Fibroblast of lung (primary cell): ENCODE measurements at regions not wholly inside any gene's neighbourhood (a gene's known extent, or its start where the extent isn't known, plus 50 kb on each side); places are given as distances from the start of the nearest gene placed in this dataset.

Experiments
- DNase-seq, 2 donors: peaks; one replicate each; pipeline versions ENCODE4 v3.0.0 to v3.0.0-alpha.2; 2010; ENCODE audit warnings: low read depth in 2 of 2
- H2AFZ ChIP-seq: 2 replicates; pipeline ENCODE4 v1.5.1; 2012; ENCODE audit warnings: low read length, control low read depth, inconsistent platforms
- H3K27ac ChIP-seq: 2 replicates; pipeline ENCODE4 v1.5.1; 2011; ENCODE audit warnings: low read length, control low read depth; ENCODE audit not compliant: insufficient read depth
- H3K27me3 ChIP-seq: 2 replicates; pipeline ENCODE4 v1.5.1; 2011; ENCODE audit warnings: mild to moderate bottlenecking, low read length; ENCODE audit not compliant: control insufficient read depth, insufficient read depth
- H3K36me3 ChIP-seq: 2 replicates; pipeline ENCODE4 v1.5.1; 2011; ENCODE audit warnings: low read length; ENCODE audit not compliant: control insufficient read depth, insufficient read depth
- H3K4me1 ChIP-seq: 2 replicates; pipeline ENCODE4 v1.5.1; 2011; ENCODE audit warnings: low read length; ENCODE audit not compliant: control insufficient read depth, insufficient read depth; ENCODE audit errors: extremely low read depth
- H3K4me2 ChIP-seq: 2 replicates; pipeline ENCODE4 v1.5.1; 2011; ENCODE audit warnings: low read length, control low read depth; ENCODE audit not compliant: insufficient read depth; ENCODE audit errors: extremely low read depth
- H3K4me3 ChIP-seq, 4 experiments: fragments of 200-600 bp in 1 of 4; sonication (generic) in 1 of 4; replicated peaks in 1 of 4; 2 replicates each; pipeline ENCODE4 v1.5.1; 2011 to 2016; ENCODE audit warnings: low read length in 4 of 4, low read depth in 3 of 4, mild to moderate bottlenecking in 3 of 4, control low read depth in 2 of 4, inconsistent platforms in 1 of 4, mixed read lengths in 1 of 4; ENCODE audit not compliant: insufficient read depth in 1 of 4; ENCODE audit errors: control extremely low read depth in 1 of 4
- H3K79me2 ChIP-seq: 2 replicates; pipeline ENCODE4 v1.5.1; 2012; ENCODE audit warnings: mild to moderate bottlenecking, low read length, inconsistent platforms; ENCODE audit not compliant: control insufficient read depth, insufficient read depth
- H3K9ac ChIP-seq: 2 replicates; pipeline ENCODE4 v1.5.1; 2011; ENCODE audit warnings: mild to moderate bottlenecking, low read length, control low read depth; ENCODE audit not compliant: insufficient read depth
- H3K9me3 ChIP-seq: 2 replicates; pipeline ENCODE4 v1.5.1; 2012; ENCODE audit warnings: low read depth, low read length; ENCODE audit not compliant: control insufficient read depth, insufficient read depth
- H4K20me1 ChIP-seq: 2 replicates; pipeline ENCODE4 v1.5.1; 2011; ENCODE audit warnings: low read length; ENCODE audit not compliant: control insufficient read depth, insufficient read depth; ENCODE audit errors: extremely low read depth
- EZH2 ChIP-seq: IDR thresholded peaks from 2 replicates; pipeline ENCODE4 v1.5.1; 2012; ENCODE audit warnings: low read length, control low read depth, mild to moderate bottlenecking; ENCODE audit errors: missing control alignments
- TF ChIP-seq, protein P1 (sequence below), 2 donors: IDR thresholded peaks in 1 of 2; conservative IDR thresholded peaks in 1 of 2; 1 replicate in 1 of 2; 2 replicates in 1 of 2; pipeline ENCODE4 v1.5.1; 2011 to 2012; ENCODE audit warnings: low read length in 2 of 2, control low read depth in 1 of 2, inconsistent platforms in 1 of 2, low read depth in 1 of 2, mild to moderate bottlenecking in 1 of 2

DNA sequence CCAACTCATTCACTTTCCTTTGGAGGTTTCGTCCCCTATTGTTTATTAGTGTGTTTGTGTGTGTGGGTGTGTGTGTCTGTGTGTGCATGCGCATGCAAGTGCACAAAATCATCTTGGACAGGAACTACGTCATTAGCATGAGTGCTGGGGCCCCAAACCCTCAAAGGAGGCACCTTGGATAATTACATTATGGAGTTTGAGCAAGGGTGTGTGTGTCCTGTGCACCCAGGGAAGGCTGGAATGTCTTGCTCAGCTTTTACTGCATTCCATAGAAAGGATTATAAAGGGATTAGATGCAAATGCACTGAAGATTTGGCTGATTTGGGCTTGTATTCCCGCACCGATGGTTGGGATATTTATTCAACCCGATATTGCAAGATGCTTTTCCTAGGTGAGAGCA is 203.4 kb upstream of the NAV2 start:
- TF ChIP-seq, protein P1, sequence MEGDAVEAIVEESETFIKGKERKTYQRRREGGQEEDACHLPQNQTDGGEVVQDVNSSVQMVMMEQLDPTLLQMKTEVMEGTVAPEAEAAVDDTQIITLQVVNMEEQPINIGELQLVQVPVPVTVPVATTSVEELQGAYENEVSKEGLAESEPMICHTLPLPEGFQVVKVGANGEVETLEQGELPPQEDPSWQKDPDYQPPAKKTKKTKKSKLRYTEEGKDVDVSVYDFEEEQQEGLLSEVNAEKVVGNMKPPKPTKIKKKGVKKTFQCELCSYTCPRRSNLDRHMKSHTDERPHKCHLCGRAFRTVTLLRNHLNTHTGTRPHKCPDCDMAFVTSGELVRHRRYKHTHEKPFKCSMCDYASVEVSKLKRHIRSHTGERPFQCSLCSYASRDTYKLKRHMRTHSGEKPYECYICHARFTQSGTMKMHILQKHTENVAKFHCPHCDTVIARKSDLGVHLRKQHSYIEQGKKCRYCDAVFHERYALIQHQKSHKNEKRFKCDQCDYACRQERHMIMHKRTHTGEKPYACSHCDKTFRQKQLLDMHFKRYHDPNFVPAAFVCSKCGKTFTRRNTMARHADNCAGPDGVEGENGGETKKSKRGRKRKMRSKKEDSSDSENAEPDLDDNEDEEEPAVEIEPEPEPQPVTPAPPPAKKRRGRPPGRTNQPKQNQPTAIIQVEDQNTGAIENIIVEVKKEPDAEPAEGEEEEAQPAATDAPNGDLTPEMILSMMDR (conservative IDR thresholded peaks at IDR 0.05 in 1 of 2, IDR thresholded peaks at IDR 0.05 in 1 of 2; ENCODE audit: low read depth in 1 of 2, low read length in 2 of 2) = no peak
- TF ChIP-seq EZH2 = no peak
- H3K4me1 ChIP-seq = peaks cover 12% of the 10 kb centered on the region
- no peaks in the 10 kb centered on the region for H4K20me1 ChIP-seq
- H3K9me3 ChIP-seq = no peaks in the 10 kb centered on the region
- no peak overlapping the region for H3K4me3 ChIP-seq
- DNase-seq = no peak
- H3K27me3 ChIP-seq = peaks cover 2% of the 10 kb centered on the region
- H3K4me2 ChIP-seq = no peak overlapping the region
- no peaks in the 10 kb centered on the region for H3K79me2 ChIP-seq
- H2AFZ ChIP-seq = no peak overlapping the region
- no peak overlapping the region for H3K27ac ChIP-seq
- no peaks in the 10 kb centered on the region for H3K36me3 ChIP-seq
- no peak overlapping the region for H3K9ac ChIP-seq

DNA sequence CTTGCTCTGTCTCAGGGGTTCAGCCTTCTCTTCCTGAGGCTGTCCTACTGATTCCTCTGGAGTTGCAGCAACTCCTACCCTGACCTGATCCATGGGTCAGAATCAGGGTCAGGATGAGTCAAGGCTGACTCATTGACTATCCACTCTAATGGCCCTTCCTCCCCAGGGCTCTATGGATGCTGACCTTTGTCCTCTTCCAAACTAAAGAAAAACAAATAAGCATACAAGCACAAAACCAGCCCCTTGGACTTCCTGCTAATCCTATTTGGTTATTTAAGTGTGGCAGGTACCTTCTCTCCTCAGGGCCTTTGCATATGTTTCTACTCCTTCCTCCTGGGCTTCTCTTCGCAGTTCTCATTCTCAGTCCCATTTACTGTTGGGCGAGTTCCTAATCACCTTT is 204.5 kb upstream of the NAV2 start:
- Histone ChIP-seq H3K79me2 (no peaks in the 10 kb centered on the region), H3K4me2 (peak overlapping the region; percentile 38), H3K27ac (no peak overlapping the region), H3K9ac (no peak overlapping the region), H3K27me3 (no peaks in the 10 kb centered on the region), H4K20me1 (no peaks in the 10 kb centered on the region), H3K36me3 (no peaks in the 10 kb centered on the region), H3K4me1 (peaks cover 12% of the 10 kb centered on the region), H2AFZ (no peak overlapping the region), H3K9me3 (no peaks in the 10 kb centered on the region), H3K4me3 (no peak overlapping the region)
- no peak for TF ChIP-seq EZH2
- TF ChIP-seq, protein P1 (conservative IDR thresholded peaks at IDR 0.05 in 1 of 2, IDR thresholded peaks at IDR 0.05 in 1 of 2; ENCODE audit: low read depth in 1 of 2, low read length in 2 of 2) = no peak
- peak in 1 of 2 donors; percentile 60 for DNase-seq

DNA sequence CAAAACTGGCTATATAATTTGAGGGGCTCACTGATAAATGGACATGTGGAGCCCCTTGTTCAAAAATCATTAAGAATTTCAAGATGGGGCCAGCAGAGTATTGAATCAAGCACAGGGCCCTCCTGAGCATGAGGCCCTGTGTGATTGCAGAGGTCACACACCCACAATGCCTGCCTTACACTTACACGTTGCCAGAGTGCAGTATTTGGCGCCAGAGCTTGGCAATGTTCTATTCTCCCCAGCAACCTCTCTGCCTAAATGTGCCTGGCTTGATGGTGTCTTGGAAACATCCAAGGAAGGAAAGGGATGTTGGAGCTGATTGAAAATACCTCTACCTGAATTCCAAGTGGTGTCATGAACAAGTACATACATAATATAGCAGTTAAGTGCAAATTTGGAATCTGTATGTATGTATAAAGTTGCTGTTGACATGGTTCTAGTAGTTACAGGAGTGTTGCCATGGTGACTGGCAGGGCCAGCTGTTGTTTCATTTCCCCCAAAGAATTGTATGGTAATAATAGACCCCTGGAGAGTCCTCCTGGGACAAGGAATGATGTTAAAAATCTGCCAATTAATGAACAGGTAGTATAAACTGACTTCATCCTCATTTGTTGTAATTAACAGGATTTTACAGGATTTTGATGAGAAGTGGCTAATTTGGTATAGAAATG is 205.7 kb upstream of the NAV2 start:
- H3K27me3 ChIP-seq = no peaks in the 10 kb centered on the region
- H3K4me3 ChIP-seq = no peak overlapping the region
- H3K9me3 ChIP-seq = no peaks in the 10 kb centered on the region
- H3K36me3 ChIP-seq = no peaks in the 10 kb centered on the region
- H3K27ac ChIP-seq = no peak overlapping the region
- DNase-seq = no peak
- H3K4me2 ChIP-seq = no peak overlapping the region
- no peak overlapping the region for H3K9ac ChIP-seq
- TF ChIP-seq, protein P1 (conservative IDR thresholded peaks at IDR 0.05 in 1 of 2, IDR thresholded peaks at IDR 0.05 in 1 of 2; ENCODE audit: low read depth in 1 of 2, low read length in 2 of 2) = no peak
- TF ChIP-seq EZH2 = no peak
- peaks cover 12% of the 10 kb centered on the region for H3K4me1 ChIP-seq
- H3K79me2 ChIP-seq = no peaks in the 10 kb centered on the region
- no peak overlapping the region for H2AFZ ChIP-seq
- H4K20me1 ChIP-seq = no peaks in the 10 kb centered on the region
